Vagina (tissue), 2 donors: ENCODE measurements at regions not wholly inside any gene's neighbourhood (a gene's known extent, or its start where the extent isn't known, plus 50 kb on each side); places are given as distances from the start of the nearest gene placed in this dataset.
"Not testable (repeated sequence)": the region's sequence is repeated elsewhere in the genome, so short reads cannot be mapped to it uniquely, and the experiment has no call there.

Experiments used
- POLR2A ChIP-seq, 2 donors: fragments of 450-650 bp; IDR thresholded peaks; one replicate each; pipeline ENCODE4 v1.6.1; 2017; ENCODE audit warnings: antibody characterized with exemption in 2 of 2, mild to moderate bottlenecking in 2 of 2, moderate library complexity in 2 of 2
- POLR2AphosphoS5 ChIP-seq, 2 donors: sonication (generic); formaldehyde crosslinking; IDR thresholded peaks; one replicate each; pipeline ENCODE4 v1.9.0; 2017; ENCODE audit warnings: antibody characterized with exemption in 2 of 2, mild to moderate bottlenecking in 2 of 2, low read depth in 1 of 2; ENCODE audit not compliant: insufficient read depth in 1 of 2
- TF ChIP-seq, protein P1 (sequence below), 3 experiments: fragments of 450-650 bp in 2 of 3; fragments of 200-600 bp in 1 of 3; sonication (generic) in 1 of 3; IDR thresholded peaks; one replicate each; pipeline ENCODE4 v1.5.1; 2017 to 2019; ENCODE audit warnings: antibody characterized with exemption in 3 of 3, mild to moderate bottlenecking in 2 of 3, moderate library complexity in 2 of 3

DNA sequence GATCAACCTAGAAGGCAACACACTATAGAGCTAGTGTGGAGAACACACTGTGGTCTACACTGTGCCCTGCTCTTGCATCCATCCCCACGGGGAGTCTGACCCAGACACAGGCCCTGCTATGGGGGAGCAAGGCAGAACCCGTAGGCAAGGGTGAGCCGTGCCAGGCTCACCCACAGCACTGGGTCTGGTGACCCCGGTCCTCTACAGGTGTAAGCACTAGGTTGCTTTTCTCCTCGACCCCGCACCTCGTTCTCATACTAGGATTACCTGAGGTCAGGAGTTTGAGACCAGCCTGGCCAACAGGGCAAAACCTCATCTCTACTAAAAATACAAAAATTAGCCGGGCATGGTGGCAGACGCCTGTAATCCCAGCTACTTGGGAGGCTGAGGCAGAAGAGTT is 286.0 kb downstream of the GOLGA6L6 start:
- TF ChIP-seq, protein P1, sequence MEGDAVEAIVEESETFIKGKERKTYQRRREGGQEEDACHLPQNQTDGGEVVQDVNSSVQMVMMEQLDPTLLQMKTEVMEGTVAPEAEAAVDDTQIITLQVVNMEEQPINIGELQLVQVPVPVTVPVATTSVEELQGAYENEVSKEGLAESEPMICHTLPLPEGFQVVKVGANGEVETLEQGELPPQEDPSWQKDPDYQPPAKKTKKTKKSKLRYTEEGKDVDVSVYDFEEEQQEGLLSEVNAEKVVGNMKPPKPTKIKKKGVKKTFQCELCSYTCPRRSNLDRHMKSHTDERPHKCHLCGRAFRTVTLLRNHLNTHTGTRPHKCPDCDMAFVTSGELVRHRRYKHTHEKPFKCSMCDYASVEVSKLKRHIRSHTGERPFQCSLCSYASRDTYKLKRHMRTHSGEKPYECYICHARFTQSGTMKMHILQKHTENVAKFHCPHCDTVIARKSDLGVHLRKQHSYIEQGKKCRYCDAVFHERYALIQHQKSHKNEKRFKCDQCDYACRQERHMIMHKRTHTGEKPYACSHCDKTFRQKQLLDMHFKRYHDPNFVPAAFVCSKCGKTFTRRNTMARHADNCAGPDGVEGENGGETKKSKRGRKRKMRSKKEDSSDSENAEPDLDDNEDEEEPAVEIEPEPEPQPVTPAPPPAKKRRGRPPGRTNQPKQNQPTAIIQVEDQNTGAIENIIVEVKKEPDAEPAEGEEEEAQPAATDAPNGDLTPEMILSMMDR (IDR thresholded peaks at IDR 0.05): not testable (repeated sequence)
- TF ChIP-seq POLR2A (IDR thresholded peaks at IDR 0.05); POLR2AphosphoS5 (IDR thresholded peaks at IDR 0.05; ENCODE audit: insufficient read depth in 1 of 2, low read depth in 1 of 2): not testable (repeated sequence)
